Spleen (tissue), 11 donors: ENCODE measurements at regions not wholly inside any gene's neighbourhood (a gene's known extent, or its start where the extent isn't known, plus 50 kb on each side); places are given as distances from the start of the nearest gene placed in this dataset.

Experiments used
- DNase-seq: peaks from one replicate; pipeline ENCODE4 v3.0.0-alpha.2; 2020
- H3K27ac ChIP-seq, 8 donors: fragments of 200-600 bp; sonication (generic) in 7 of 8; 1 replicate in 4 of 8; 2 replicates in 4 of 8; pipeline versions ENCODE4 v1.5.0 to v1.8.0; 2016 to 2021; ENCODE audit warnings: inconsistent platforms in 4 of 8, mild to moderate bottlenecking in 4 of 8, moderate library complexity in 1 of 8
- H3K27me3 ChIP-seq, 7 donors: fragments of 200-600 bp; sonication (generic) in 6 of 7; replicated peaks in 1 of 7; 1 replicate in 4 of 7; 2 replicates in 3 of 7; pipeline versions ENCODE4 v1.5.0 to v1.8.0; 2016 to 2021; ENCODE audit warnings: inconsistent platforms in 3 of 7, mild to moderate bottlenecking in 1 of 7
- H3K36me3 ChIP-seq, 6 donors: fragments of 200-600 bp; sonication (generic) in 5 of 6; 1 replicate in 4 of 6; 2 replicates in 2 of 6; pipeline versions ENCODE4 v1.5.0 to v1.8.0; 2016 to 2021; ENCODE audit warnings: inconsistent platforms in 2 of 6
- H3K4me1 ChIP-seq, 6 donors: fragments of 200-600 bp; sonication (generic) in 5 of 6; 1 replicate in 3 of 6; 2 replicates in 3 of 6; pipeline versions ENCODE4 v1.5.0 to v1.8.0; 2016 to 2021; ENCODE audit warnings: inconsistent platforms in 3 of 6
- H3K4me3 ChIP-seq, 8 donors: fragments of 200-600 bp; sonication (generic) in 7 of 8; 1 replicate in 4 of 8; 2 replicates in 4 of 8; pipeline versions ENCODE4 v1.5.0 to v1.8.0; 2016 to 2021; ENCODE audit warnings: inconsistent platforms in 4 of 8, mild to moderate bottlenecking in 4 of 8, moderate library complexity in 2 of 8
- H3K9me3 ChIP-seq, 8 donors: fragments of 200-600 bp; sonication (generic) in 7 of 8; 1 replicate in 4 of 8; 2 replicates in 4 of 8; pipeline versions ENCODE4 v1.5.0 to v1.8.0; 2016 to 2021; ENCODE audit warnings: inconsistent platforms in 4 of 8
- CTCF ChIP-seq, 11 experiments: fragments of 200-600 bp in 7 of 11; fragments of 450-650 bp in 4 of 11; sonication (generic) in 4 of 11; IDR thresholded peaks in 8 of 11; conservative IDR thresholded peaks in 3 of 11; 1 replicate in 7 of 11; 2 replicates in 4 of 11; pipeline versions ENCODE4 v1.4.0 to v1.8.0; 2016 to 2021; ENCODE audit warnings: antibody characterized with exemption in 11 of 11, inconsistent platforms in 4 of 11, mild to moderate bottlenecking in 1 of 11
- POLR2A ChIP-seq, 3 donors: fragments of 450-650 bp; IDR thresholded peaks; one replicate each; pipeline ENCODE4 v1.5.1; 2017; ENCODE audit warnings: antibody characterized with exemption in 3 of 3, mild to moderate bottlenecking in 1 of 3
- POLR2AphosphoS5 ChIP-seq, 3 donors: sonication (generic); formaldehyde crosslinking; IDR thresholded peaks; one replicate each; pipeline ENCODE4 v1.5.1; 2017; ENCODE audit warnings: antibody characterized with exemption in 3 of 3
- WGBS, 5 donors: extraction: QIAGEN DNeasy Blood & Tissue Kit in 3 of 5; methylation state at CpG; one replicate each; pipeline versions ENCODE4 v1.1.5 to v1.1.7; 2013 to 2018; 5-methylcytosine and 5-hydroxymethylcytosine counted together
- intact Hi-C: fragments of 100-400 bp; cut with DNase I; formaldehyde crosslinking; loops from one replicate; pipeline ENCODE4 v1.15.0; 2023; ENCODE audit warnings: low total_unique reads
- donor health status: healthy with polysubstance abuse.
- donor health status: DM: no; HTN: no; CAD: no; lungs with moderate emphysema.
- donor health status: DM: no; HTN: no; CAD: no.
- donor health status: Bipolar disorder and iron deficiency.
- donor health status: healthy.
- donor health status: DM: no; HTN: no; CAD: no.
- donor health status: DM: yes; HTN: yes; CAD: no.

- peak; percentile 65 for DNase-seq
- Histone ChIP-seq H3K4me3 (no peak overlapping the region), H3K27ac (no peak overlapping the region), H3K27me3 (no peaks in the 10 kb centered on the region), H3K36me3 (no peaks in the 10 kb centered on the region), H3K4me1 (no peaks in the 10 kb centered on the region), H3K9me3 (peaks cover 0 to 89% (median 44%) of the 10 kb centered on the region in 8 donors)
- WGBS, 5 donors = 84 to 90% (median 87%) methylated on average over 42 to 52 of the region's 52 CpGs
- intact Hi-C loops = no loop called here
- TF ChIP-seq POLR2AphosphoS5 (IDR thresholded peaks at IDR 0.05) = no peak
- TF ChIP-seq POLR2A (IDR thresholded peaks at IDR 0.05) = no peak
- no peak for TF ChIP-seq CTCF (IDR thresholded peaks at IDR 0.05 in 8 of 11, conservative IDR thresholded peaks at IDR 0.05 in 3 of 11)
Measured at GRCh38 chr10:37680716-37681616, 176.4 kb downstream of the ZNF248 start.

GRCh38 chr10:37680243-37680683 lies 177.1 kb downstream of the ZNF248 start:
- H3K4me1 ChIP-seq = no peaks in the 10 kb centered on the region
- peaks cover 0 to 86% (median 40%) of the 10 kb centered on the region in 8 donors for H3K9me3 ChIP-seq
- WGBS, 5 donors = 87 to 92% (median 89%) methylated on average over 30 of the region's 30 CpGs
- no peaks in the 10 kb centered on the region for H3K27me3 ChIP-seq
- DNase-seq = peak; percentile 67
- TF ChIP-seq POLR2AphosphoS5 (IDR thresholded peaks at IDR 0.05) = no peak
- H3K27ac ChIP-seq = no peak overlapping the region
- H3K36me3 ChIP-seq = no peaks in the 10 kb centered on the region
- intact Hi-C loops = no loop called here
- H3K4me3 ChIP-seq = no peak overlapping the region

GRCh38 chr10:37679465-37679864 lies 177.9 kb downstream of the ZNF248 start:
- Histone ChIP-seq H3K27ac (no peak overlapping the region), H3K27me3 (no peaks in the 10 kb centered on the region), H3K36me3 (no peaks in the 10 kb centered on the region), H3K4me1 (no peaks in the 10 kb centered on the region), H3K4me3 (no peak overlapping the region), H3K9me3 (peaks cover 0 to 84% (median 41%) of the 10 kb centered on the region in 8 donors)
- intact Hi-C loops = no loop called here
- no peak for DNase-seq
- TF ChIP-seq POLR2AphosphoS5 (IDR thresholded peaks at IDR 0.05) (no peak), POLR2A (IDR thresholded peaks at IDR 0.05) (no peak), CTCF (IDR thresholded peaks at IDR 0.05 in 8 of 11, conservative IDR thresholded peaks at IDR 0.05 in 3 of 11) (no peak)
- 86 to 90% (median 88%) methylated on average over 8 of the region's 8 CpGs for WGBS, 5 donors

GRCh38 chr10:37675449-37675848 lies 182.0 kb downstream of the ZNF248 start:
- no peaks in the 10 kb centered on the region for H3K36me3 ChIP-seq
- H3K27ac ChIP-seq = no peak overlapping the region
- H3K9me3 ChIP-seq = peaks cover 0 to 84% (median 51%) of the 10 kb centered on the region in 8 donors
- 74 to 82% (median 78%) methylated on average over 4 of the region's 4 CpGs for WGBS, 5 donors
- intact Hi-C loops = no loop called here
- no peak overlapping the region for H3K4me3 ChIP-seq
- H3K27me3 ChIP-seq = no peaks in the 10 kb centered on the region
- DNase-seq = no peak
- H3K4me1 ChIP-seq = no peaks in the 10 kb centered on the region
- TF ChIP-seq CTCF (IDR thresholded peaks at IDR 0.05 in 8 of 11, conservative IDR thresholded peaks at IDR 0.05 in 3 of 11) (no peak), POLR2A (IDR thresholded peaks at IDR 0.05) (no peak), POLR2AphosphoS5 (IDR thresholded peaks at IDR 0.05) (no peak)
